ENCODE measurements at regions not wholly inside any gene's neighbourhood (a gene's known extent, or its start where the extent isn't known, plus 50 kb on each side); places are given as distances from the start of the nearest gene placed in this dataset.

- DNase-seq = no peak
- intact Hi-C loops (cut with DNase I) = no loop called here
Observed at GRCh38 chr21:26784974-26785373, 60.2 kb downstream of the ADAMTS1 start.

DNA sequence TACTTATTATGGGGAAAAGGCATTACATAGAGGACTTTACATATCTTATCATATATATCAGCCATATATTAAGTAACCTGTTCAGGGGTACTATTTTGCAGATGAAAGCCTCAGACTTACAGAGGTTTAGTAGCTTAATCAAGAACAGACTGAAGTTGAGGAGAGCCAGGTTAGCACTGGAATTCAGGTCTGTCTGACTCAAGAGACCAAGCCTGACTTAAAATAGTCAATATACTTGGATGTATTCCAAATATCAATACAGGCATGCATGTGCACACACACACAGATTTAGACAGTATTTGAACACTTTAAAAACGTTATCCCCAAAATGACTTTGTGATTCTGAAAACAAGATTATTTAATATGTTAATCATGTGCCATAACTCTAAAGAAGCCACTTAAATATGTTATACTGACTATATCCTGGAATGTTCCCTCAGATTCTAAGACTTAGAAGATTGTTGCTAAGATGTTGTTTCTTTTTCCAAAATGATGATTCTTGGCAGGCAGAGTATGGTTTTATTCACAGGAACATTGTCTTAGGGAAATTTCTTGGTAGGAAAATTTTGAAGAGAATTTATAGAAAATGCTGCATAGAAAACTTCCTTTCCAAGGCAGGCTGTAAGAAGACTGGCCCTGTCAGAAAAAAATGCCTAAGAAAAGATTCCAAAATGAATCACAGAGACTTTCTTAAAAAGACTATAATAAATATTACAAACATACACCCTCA is 61.6 kb downstream of the ADAMTS1 start:
- intact Hi-C loops (cut with DNase I) = no loop called here
- no peak for DNase-seq

DNA sequence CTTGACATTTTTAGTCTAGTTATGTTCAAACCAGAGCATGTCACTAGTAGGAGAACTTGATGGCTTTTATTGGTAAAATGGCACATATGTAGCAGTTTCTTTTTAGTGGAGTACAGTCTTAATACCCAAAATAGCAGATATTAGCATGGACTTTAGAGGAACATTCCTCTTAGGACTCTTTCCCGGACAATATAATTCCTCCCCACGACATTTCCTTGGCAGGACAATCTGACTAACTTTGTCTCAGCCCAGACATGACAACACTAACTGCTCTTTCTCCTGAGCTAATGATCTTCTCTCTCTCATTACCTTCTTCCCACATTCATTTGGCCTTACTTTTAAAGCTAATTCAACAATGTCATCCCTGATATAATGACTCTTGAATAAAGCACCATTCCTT is 62.5 kb downstream of the ADAMTS1 start:
- no peak for DNase-seq
- intact Hi-C loops (cut with DNase I) = no loop called here

GRCh38 chr21:26782331-26782730 is 62.9 kb downstream of the ADAMTS1 start:
- intact Hi-C loops (cut with DNase I) = no loop called here
- no peak for DNase-seq

DNA sequence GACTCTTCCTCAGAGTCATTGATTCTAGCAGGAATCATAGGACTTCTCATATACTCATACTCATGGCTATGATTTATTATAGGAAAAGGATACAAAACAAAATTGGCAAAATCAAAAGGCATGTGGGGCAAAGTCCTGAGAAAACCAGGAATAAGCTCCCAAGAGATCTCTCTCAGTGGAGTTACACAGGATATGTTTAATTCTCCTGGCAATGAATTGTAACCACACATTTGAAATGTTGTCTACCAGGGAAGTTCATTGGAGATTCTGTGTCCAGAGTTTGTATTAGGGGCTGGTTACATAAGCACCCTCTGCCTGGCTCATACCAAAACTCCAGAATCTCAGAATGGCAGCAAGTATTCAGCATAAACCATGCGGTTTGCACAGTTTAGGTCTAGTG is 63.9 kb downstream of the ADAMTS1 start:
- DNase-seq = no peak
- intact Hi-C loops (cut with DNase I) = no loop called here

DNA sequence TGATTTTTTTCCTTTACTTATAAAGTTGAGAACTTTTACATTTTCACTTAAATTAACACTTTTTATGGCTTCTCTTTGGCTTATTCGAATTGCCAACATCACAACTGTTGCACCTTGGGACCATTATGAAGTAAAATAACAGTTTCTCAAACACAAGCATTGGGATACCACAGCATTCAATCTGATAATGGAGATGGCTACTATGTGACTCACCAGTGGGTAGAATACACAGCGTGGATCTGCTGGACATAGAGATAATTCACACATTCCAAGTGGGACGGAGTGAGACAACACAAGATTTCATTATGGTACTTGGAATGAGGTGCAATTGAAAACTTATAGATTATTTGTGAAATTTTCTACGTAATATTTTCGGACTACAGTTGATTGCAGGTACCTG is 68.0 kb downstream of the ADAMTS1 start:
- intact Hi-C loops (cut with DNase I) = no loop called here
- no peak for DNase-seq

DNA sequence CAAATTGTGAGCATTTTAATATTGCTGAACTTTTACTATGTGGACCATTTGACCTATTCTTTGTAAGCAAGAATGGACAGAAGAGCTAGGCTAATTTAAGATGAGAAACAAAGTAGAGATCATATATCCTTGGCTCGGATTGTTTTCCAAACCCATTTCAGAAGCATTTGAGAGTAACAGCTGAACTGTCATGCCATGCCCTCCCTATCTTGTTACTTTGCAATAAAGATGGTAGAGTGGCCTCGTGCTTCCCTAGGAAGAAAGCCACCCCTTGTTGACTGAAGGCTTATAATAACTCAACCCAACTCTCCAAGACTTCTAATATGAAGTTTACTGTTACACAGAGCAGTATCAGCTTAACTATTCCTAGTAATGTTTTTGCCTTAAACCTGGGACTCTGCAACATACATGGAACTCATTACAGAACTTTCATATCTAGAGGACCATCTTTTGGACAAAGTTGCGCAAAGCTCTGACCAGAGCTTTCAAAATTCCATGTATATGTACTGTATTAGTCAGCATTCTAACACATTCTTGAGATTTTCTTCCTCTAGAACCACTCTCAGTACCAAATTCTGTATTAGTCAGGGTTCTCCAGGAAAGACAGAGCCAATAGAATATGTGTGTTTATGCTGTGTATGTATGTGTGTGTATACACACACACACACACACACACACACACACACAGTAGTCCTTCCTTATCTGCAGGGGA is 68.7 kb downstream of the ADAMTS1 start:
- no peak for DNase-seq
- intact Hi-C loops (cut with DNase I) = no loop called here

DNA sequence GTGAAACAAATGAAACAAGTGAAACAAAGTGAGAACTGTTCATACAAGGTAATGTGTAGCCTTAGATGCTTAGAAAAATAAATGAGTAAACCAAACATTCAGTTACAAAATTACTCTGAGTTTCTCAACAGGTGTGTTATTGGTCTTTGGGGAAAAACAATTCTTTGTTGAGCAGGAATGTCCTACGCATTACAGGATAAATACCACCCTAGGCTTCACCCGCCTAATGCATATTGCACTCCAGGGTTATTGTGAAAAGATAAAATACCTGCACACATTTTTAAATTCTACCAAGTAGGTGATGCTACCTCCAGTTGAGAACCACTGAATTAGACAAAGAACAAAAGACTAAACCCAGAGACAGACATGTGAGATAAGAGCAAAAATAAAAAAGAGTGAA is 72.2 kb downstream of the ADAMTS1 start:
- intact Hi-C loops (cut with DNase I) = loop anchor here (5.0 kb wide), 1 partner anchor 69 kb away; no protein-coding TSS in a partner anchor
- no peak for DNase-seq

- intact Hi-C loops (cut with DNase I) = loop anchor here (5.0 kb wide), 1 partner anchor 73 kb away; no protein-coding TSS in a partner anchor
Observed at GRCh38 chr21:26769613-26770188, 75.5 kb downstream of the ADAMTS1 start.

DNA sequence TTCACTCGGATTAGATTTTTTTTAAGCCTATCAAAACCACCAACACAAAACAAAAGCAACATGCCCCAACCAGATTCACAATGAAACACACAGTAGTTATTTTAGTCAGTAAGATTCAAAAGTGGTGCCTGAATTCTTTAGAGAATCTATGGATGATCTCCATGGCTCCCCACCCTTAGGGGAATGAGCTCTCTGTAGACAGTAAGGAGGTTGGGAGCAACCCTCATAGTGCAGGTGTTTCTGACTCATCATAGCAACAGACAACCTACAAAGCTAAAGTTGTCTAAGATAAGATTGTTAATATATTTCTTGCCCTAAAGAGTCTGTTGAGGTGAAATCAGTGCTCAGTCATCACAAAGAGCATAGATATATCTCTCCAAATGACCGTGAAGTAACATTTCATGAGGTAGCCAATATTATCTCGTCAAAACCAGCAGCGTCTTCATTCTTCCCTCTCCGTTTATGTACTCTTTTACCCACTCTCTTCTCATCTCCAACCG is 78.3 kb downstream of the ADAMTS1 start:
- peak in 20 of 42 donors; percentile 7 to 77 (median 32) for DNase-seq
- intact Hi-C loops (cut with DNase I) = no loop called here

More at GRCh38 chr21:26769613-26770188, 75.5 kb downstream of the ADAMTS1 start:
- DNase-seq = peak in 14 of 42 donors; percentile 7 to 62 (median 24)

DNA sequence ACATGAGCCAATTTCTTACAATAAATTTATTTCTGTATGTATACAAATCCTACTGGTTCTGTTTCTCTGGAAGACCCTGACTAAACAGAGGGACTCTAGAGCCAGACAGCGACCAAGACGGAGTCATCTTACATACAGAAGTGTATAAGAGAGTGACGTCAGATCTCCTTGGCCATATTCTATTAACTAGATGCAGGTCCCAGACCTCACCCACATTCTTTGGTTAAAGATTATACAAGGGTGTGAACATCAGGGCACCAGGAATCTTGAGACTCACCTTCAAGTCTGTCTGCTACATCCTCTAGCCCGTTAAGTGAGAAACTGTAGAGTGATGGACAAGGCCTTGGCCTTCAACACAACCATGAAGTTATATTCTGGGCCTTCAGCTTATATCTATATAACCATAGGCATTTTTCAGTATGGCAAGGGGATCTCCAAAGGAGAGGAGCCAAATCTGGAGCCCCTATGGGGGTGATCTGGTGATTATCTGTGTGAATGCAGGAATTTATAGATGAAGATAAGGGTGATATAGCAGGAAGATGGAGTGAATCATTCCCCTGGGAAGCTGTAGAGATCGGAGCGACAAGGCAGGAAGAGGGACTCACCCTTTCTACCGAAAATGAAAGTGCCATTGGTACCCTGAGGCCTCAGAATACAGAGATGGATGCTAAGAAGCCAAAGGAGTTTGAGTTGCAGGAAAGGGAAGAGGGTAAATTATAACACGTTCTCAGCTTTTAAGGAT is 83.9 kb downstream of the ADAMTS1 start:
- no peak for DNase-seq
- intact Hi-C loops (cut with DNase I) = no loop called here

- DNase-seq = no peak
- intact Hi-C loops (cut with DNase I) = no loop called here
Observed at GRCh38 chr21:26759731-26760130, 85.5 kb downstream of the ADAMTS1 start.

DNA sequence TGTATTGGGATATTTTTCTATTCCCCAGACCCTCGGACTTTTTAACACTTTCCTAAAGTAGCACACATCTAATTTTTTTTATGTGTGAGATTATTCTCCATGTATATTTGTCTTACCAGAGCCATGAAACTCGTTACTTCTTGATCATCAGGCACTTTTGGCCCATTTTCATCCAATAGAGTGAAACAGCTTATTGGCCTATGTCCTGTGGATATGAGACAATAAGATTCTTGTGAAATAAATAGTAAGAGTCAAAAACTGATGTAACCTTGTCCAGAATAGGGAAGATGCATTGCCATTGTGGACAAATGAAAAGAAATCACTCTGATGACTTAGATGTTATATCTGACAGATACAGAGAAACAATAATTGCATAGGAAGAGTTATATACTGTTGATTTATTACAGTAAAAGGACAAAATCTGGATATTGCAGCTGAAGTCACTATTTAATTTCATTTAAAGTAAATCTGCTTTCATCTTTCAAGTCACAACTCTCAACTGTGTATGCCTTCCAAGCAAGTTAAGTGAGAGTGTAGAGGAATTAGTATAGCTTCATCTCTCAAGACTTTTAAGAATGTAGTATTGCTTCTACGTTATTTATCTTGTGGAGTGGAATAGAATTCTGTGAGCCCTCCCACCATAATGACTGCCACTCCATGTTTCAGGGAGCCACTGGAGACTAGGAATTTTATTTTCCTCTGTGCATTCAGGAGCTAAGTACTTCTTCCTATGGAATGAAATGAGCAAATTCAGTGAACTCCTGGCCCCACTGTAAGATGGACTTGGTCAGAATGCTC is 86.9 kb downstream of the ADAMTS1 start:
- DNase-seq = no peak
- intact Hi-C loops (cut with DNase I) = no loop called here

DNA sequence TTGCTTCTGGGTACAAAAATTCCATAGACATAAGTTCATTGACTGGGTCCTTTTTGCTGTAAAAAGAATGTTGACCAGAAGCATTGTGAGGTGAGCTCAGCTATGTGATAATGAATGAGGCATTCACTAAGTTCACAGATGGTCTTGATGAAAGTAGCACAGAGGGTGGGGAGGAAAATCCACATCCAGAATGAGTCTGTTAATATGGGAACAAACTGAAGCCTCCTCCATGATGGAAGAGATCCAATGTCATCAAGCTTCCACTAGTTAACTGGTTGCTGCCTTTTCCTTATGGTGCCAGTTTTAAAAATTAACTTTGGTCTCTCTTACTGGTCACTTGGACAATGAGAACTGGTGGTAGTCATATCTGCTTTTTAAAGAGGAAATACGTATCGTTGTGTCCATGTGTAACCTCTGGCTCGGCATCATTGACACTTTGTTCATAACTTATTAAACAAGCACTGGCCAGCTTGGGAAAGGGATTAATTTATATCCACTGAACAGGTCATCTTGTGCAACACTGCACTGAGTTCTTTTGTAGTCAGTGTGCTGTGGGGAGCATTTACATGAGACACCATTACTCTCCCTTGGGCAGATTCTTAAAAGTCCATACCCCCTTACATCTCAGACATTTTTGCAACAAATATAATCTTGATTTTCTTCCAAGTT is 88.6 kb downstream of the ADAMTS1 start:
- intact Hi-C loops (cut with DNase I) = no loop called here

DNA sequence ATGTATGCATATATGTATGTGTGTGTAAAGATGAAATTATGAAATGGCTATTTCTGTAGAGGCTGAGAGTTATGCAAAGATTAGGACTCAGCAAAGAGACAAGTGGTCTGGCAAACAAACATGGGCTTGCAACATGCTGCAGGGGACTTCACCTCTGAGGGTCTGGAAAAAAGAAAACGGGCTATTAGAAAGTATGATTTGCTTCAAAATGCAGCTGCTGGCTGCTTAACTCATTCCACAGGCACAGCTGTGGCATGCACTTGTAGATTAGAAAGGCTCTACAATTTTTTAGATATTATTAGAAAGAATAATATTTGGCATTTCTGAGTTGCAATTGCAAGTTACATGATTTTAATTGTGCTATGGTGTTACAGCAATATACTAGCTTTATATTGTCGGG is 90.4 kb downstream of the ADAMTS1 start:
- intact Hi-C loops (cut with DNase I) = no loop called here

More for the DNA sequence above, 88.6 kb downstream of the ADAMTS1 start:
- DNase-seq = no peak

DNA sequence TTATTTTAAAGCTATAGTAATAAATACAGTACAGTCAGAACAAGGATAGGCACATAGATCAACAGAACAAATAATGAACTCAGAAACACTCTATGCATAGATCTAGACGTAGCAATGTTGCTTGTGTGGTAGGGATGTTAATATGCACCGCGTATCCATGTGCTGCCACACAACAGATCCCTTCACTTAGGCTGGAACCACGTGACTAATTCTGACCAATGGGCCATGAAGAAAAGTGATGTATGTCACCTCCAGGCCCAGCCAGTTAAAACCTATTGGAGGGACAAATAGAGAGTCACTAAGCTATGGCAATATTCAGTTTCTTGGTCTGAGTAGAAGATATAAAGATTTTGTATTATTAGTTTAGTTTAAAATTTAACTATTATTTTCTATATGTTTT is 91.4 kb downstream of the ADAMTS1 start:
- DNase-seq = no peak
- intact Hi-C loops (cut with DNase I) = no loop called here

More for the DNA sequence above, 90.4 kb downstream of the ADAMTS1 start:
- DNase-seq = no peak

GRCh38 chr21:26752849-26753248 is 92.4 kb downstream of the ADAMTS1 start:
- intact Hi-C loops (cut with DNase I) = no loop called here
- no peak for DNase-seq

DNA sequence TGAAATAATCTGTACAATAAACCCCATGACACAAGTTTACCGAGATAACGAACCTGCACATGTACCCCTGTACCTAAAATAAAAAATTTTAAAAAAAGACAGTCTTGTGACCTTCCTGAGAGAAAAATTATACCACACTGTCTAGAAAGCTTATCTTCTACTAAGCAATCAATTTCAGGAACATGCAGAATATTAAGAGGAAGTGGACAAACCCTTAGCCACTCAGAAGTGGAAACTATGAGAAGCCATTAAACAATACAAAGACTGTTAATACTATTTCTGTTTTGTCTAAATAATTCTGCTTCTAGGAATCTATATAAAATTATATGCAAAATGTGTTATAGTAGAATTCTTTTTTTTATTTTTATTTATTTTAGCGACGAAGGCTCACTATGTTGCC is 93.9 kb downstream of the ADAMTS1 start:
- intact Hi-C loops (cut with DNase I) = no loop called here
- no peak for DNase-seq

All from head of caudate nucleus (tissue), 42 donors.